GM12891 (cell line): ENCODE measurements at regions not wholly inside any gene's neighbourhood (a gene's known extent, or its start where the extent isn't known, plus 50 kb on each side); places are given as distances from the start of the nearest gene placed in this dataset.

Source experiments
- DNase-seq: peaks from one replicate; pipeline ENCODE4 v3.0.0; 2011; ENCODE audit warnings: low spot score; ENCODE audit not compliant: insufficient read length
- FAIRE-seq: peaks from 2 replicates; lab custom pipeline; 2011; peaks lifted over from hg19 to GRCh38; lab: Jason Lieb, UNC
- PAX5 ChIP-seq: IDR thresholded peaks from 2 replicates; pipeline ENCODE4 v1.6.1; 2011; ENCODE audit warnings: low read length, moderate library complexity, mild to moderate bottlenecking; ENCODE audit not compliant: insufficient read depth, severe bottlenecking
- POLR2A ChIP-seq: IDR thresholded peaks from 2 replicates; pipeline ENCODE4 v1.6.1; 2011; ENCODE audit warnings: low read depth, low read length, control low read depth
- POLR2AphosphoS5 ChIP-seq: IDR thresholded peaks from 2 replicates; pipeline ENCODE4 v1.6.1; 2011; ENCODE audit warnings: low read depth, low read length, control low read depth
- POU2F2 ChIP-seq: IDR thresholded peaks from 2 replicates; pipeline ENCODE4 v1.6.1; 2011; ENCODE audit warnings: low read depth, mild to moderate bottlenecking, control low read depth, low read length, moderate library complexity
- SPI1 ChIP-seq: IDR thresholded peaks from 2 replicates; pipeline ENCODE4 v1.6.1; 2011; ENCODE audit warnings: low read depth, low read length, control low read depth
- TAF1 ChIP-seq: IDR thresholded peaks from 2 replicates; pipeline ENCODE4 v1.6.1; 2011; ENCODE audit warnings: low read depth, low read length, control low read depth

DNA sequence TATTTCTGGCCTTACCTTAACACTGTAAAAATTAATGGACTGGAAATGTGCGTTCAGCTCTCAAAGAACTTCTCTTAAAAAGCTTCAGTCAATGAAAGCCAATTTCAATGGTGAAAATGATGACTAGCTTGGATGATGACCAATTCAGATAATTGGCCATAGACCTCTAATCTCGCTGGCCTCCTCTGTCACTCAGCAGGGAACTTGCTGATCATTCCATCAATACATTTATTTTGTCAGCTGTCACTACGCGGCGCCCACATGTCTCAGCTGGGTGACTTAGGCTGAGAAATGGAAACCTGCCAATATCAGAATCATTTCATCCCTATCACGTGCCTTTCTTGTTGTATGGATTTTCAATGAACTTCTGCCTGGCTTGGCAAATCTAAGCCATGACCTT, 673.0 kb upstream of the AUTS2 start:
- FAIRE-seq (no peak), DNase-seq (no peak)
- TF ChIP-seq PAX5 = no peak
- no peak for TF ChIP-seq POU2F2
- TF ChIP-seq POLR2A = no peak
- no peak for TF ChIP-seq POLR2AphosphoS5
- no peak for TF ChIP-seq SPI1
- TF ChIP-seq TAF1 = no peak

DNA sequence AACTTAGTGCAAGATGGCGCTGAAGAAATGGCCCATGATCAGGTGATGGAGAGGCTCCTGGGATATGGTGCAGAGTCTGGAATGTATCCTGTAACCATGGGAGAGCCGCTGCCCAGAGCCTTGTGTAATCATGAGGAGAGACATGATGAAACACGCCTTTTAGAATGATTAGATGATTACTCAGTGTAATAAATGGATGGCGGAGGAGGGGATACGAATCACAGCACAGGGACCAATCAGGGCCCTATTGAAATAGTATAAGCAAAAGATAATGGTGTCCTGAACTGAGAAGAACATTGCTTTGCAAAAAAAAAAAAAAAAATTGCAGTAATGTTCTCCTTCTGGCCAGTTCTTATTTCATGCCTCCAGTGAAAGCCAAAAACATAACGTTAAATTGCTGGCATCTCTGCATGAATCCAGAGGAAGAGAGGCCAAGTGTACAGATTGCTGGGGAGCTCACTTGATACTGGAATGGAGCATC, 668.5 kb upstream of the AUTS2 start:
- no peak for TF ChIP-seq POLR2AphosphoS5
- TF ChIP-seq TAF1 = no peak
- TF ChIP-seq POU2F2 = no peak
- no peak for TF ChIP-seq PAX5
- no peak for TF ChIP-seq POLR2A
- no peak for TF ChIP-seq SPI1
- FAIRE-seq = no peak
- no peak for DNase-seq

DNA sequence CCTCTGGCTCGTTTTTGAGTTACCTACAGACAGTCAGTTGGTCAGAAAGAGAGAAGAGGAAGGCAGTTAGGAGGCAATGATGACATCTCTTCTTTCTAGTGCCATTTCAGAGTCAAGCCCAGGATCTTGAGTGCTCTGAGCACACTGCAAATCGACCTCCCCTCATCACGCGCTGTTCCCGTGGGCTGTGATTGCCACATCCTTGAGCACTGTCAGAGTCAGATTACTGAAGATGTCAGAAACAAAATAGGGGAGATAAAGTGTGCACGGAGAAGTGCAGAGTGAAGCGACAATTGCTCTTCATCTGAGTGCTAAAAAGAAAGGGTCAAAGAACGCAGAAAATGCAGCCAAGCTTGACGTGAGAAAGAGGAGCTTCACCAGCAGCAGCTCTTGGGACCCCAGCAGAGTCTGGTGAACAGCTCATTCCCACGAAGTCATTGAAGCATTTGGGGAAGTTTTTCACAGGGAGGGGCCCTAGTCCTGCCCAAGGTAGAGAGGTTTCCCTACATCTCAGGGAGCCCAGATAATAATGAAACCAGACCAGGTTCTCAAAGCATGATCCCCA, 661.7 kb upstream of the AUTS2 start:
- DNase-seq (no peak), FAIRE-seq (no peak)
- TF ChIP-seq PAX5 (no peak), SPI1 (no peak)

DNA sequence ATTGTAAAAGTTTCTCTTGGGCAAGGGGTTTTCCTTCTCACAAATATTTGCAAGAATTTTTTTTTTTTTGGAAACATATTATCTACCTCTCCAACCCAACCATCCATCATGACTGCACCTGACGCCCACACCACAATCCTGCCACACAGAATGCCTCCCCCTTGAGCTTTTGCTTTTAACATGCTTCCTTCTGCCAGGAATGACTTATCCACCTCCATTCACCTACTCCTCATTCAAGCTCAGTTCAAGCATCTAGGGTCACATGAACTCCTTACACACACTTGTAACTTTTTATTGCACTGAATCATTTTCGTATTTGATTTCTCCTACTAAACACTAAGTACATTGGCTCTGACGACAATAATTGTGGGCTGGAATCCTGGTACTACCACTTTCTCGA, 660.1 kb upstream of the AUTS2 start:
- DNase-seq (no peak), FAIRE-seq (no peak)
- TF ChIP-seq SPI1 (no peak), POLR2A (no peak), PAX5 (no peak), TAF1 (no peak), POLR2AphosphoS5 (no peak), POU2F2 (no peak)

DNA sequence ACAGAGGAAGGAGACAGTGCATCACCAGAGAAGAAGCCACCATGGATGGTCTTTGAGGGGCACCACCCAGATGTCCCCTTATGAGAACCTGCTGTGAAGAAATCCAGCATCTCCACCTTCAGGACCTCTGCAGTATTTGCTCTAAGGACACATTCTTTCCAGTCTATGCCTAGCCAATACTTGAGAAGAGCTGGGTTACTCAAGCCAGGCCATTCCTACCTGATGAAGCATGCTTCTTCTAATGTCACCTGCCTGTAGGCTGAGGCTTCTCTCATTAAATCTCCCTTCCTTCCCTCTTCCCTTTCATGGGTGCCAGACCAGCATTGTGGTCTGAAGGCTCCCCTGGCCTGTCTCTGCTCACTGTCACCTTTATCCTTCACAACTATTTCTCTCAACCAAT, 654.5 kb upstream of the AUTS2 start:
- no peak for FAIRE-seq
- no peak for DNase-seq
- TF ChIP-seq POLR2AphosphoS5 = no peak
- no peak for TF ChIP-seq SPI1
- TF ChIP-seq POU2F2 = no peak
- TF ChIP-seq POLR2A = no peak
- no peak for TF ChIP-seq PAX5
- no peak for TF ChIP-seq TAF1

DNA sequence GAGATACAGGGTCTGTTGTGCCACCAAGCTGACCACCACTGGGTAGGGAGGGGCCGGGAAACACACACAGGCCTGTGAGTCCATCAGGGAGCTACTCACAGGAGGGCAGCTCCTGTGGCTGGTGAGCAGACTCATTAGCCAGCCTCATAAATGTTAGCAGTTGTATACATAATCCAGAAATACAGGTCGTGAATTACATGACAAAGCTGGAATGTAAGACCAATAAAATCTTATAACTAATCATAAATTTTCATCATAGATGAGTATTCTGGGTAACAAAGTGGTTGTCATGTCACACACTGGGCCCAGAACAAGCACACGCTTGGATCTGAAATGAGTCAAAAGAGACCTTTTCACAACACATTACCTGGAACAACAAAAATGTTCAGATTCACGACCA, 642.6 kb upstream of the AUTS2 start:
- FAIRE-seq (no peak), DNase-seq (no peak)
- TF ChIP-seq POLR2A (no peak), POU2F2 (no peak)

DNA sequence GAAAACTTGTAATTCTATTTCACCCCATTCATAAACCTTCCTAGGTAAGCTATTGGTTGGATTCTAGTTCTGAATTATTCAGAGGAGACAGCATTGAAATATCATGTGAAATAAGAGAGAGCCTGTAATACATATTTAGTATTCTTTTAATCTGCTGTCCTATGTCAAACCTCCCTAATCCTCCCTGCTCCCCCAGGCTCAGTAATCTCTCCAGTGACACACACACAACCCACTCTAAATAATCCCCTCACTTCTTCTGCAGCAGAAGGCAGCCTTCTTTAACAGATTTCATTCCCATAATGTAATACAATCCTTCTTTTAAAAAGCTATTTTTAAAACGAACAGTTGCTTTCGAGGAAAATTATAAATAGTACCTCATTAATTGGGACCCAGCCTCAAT, 639.7 kb upstream of the AUTS2 start:
- DNase-seq (no peak), FAIRE-seq (no peak)
- TF ChIP-seq POU2F2 = no peak
- no peak for TF ChIP-seq POLR2AphosphoS5
- no peak for TF ChIP-seq SPI1
- no peak for TF ChIP-seq TAF1
- TF ChIP-seq POLR2A = no peak
- no peak for TF ChIP-seq PAX5

DNA sequence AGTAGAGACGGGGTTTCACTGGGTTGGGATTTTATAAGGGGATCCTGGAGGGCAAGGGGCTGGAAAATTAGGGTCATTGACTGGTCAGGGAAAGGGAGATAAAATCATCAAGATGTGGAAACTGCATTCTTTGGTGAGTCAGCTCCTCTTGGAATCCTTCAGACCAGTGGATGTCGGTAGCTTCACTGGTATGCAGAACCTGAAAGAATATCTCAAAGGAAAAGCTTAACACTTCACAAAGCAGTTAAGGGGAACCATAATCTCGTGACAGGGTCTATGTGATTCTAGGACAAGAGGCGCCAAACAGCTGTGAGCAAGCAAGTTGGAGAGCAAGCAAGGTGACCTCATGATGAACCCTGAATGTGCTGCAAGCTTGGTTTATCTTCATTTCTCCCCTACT, 634.7 kb upstream of the AUTS2 start:
- FAIRE-seq (no peak), DNase-seq (no peak)

DNA sequence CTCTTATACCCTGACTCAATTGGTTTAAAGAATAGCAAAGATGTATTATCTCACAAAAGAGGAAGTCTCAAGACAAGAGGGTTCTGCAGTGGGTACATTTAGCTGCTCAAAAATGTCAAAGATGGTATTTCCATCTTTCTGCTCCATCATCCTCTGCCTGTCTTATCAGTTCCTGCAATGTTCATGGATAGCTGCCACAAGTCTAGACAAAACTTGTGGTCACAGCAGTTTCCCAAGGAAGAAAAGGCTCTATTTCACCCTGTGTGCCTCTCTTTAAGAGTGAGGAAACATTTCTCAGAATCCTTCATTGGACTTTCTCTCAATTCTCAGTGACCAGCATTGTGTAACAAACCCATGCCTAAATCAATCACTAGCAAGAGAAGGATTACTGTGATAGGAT, 634.2 kb upstream of the AUTS2 start:
- TF ChIP-seq POLR2AphosphoS5 (no peak), POLR2A (no peak), PAX5 (no peak), SPI1 (no peak), POU2F2 (no peak), TAF1 (no peak)
- no peak for DNase-seq
- no peak for FAIRE-seq

More for the DNA sequence above, 634.7 kb upstream of the AUTS2 start:
- TF ChIP-seq PAX5 (no peak), SPI1 (no peak), POLR2A (no peak), POU2F2 (no peak), TAF1 (no peak), POLR2AphosphoS5 (no peak)

DNA sequence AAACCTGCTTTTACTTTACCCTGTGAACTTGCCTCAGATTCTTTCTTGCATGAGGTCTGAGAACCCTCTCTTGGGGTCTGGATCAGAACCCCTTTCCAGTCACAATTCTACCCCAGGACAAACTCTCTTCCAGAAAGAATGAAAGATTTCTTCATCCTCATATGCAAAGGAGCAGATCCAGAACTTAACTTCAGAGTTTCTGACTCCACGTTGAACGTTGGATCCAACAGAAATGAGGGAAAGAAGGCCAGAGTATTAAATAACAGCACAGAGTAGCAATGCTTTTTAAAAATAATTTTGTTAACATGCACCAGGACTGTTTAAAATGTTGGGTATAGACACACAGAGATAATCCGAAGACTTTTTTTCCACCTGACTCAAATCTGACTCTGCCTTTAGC, 632.9 kb upstream of the AUTS2 start:
- DNase-seq (no peak), FAIRE-seq (no peak)
- TF ChIP-seq TAF1 = no peak
- TF ChIP-seq PAX5 = no peak
- no peak for TF ChIP-seq POU2F2
- TF ChIP-seq POLR2AphosphoS5 = no peak
- TF ChIP-seq POLR2A = no peak
- TF ChIP-seq SPI1 = no peak
